ENCODE measurements at regions not wholly inside any gene's neighbourhood (a gene's known extent, or its start where the extent isn't known, plus 50 kb on each side); places are given as distances from the start of the nearest gene placed in this dataset.

GRCh38 chr3:78529601-78530000, 1238.2 kb downstream of the ROBO1 start:
- DNase-seq (ENCODE audit: low read depth), result no peak
- TF ChIP-seq CTCF (IDR thresholded peaks at IDR 0.05; ENCODE audit: low read length, missing control alignments), result no peak
- H3K4me3 ChIP-seq (replicated peaks; ENCODE audit: low read depth, low read length), result no peak overlapping the region

GRCh38 chr3:78540485-78540884, 1227.3 kb downstream of the ROBO1 start:
- DNase-seq (ENCODE audit: low read depth), result no peak
- TF ChIP-seq CTCF (IDR thresholded peaks at IDR 0.05; ENCODE audit: low read length, missing control alignments), result no peak
- no peak overlapping the region for H3K4me3 ChIP-seq (replicated peaks; ENCODE audit: low read depth, low read length)

- no peak for DNase-seq (ENCODE audit: low read depth)
- H3K4me3 ChIP-seq (replicated peaks; ENCODE audit: low read depth, low read length), result no peak overlapping the region
- TF ChIP-seq CTCF (IDR thresholded peaks at IDR 0.05; ENCODE audit: low read length, missing control alignments), result no peak
These were observed 1222.0 kb downstream of the ROBO1 start for GRCh38 chr3:78545827-78546226.

Measured in fibroblast of pulmonary artery (primary cell).